ENCODE measurements at regions not wholly inside any gene's neighbourhood (a gene's known extent, or its start where the extent isn't known, plus 50 kb on each side); places are given as distances from the start of the nearest gene placed in this dataset.
A peak's percentile ranks its signal among the peaks of the same experiment; 100 is the strongest.
"Not testable (repeated sequence)": the region's sequence is repeated elsewhere in the genome, so short reads cannot be mapped to it uniquely, and the experiment has no call there.

DNA sequence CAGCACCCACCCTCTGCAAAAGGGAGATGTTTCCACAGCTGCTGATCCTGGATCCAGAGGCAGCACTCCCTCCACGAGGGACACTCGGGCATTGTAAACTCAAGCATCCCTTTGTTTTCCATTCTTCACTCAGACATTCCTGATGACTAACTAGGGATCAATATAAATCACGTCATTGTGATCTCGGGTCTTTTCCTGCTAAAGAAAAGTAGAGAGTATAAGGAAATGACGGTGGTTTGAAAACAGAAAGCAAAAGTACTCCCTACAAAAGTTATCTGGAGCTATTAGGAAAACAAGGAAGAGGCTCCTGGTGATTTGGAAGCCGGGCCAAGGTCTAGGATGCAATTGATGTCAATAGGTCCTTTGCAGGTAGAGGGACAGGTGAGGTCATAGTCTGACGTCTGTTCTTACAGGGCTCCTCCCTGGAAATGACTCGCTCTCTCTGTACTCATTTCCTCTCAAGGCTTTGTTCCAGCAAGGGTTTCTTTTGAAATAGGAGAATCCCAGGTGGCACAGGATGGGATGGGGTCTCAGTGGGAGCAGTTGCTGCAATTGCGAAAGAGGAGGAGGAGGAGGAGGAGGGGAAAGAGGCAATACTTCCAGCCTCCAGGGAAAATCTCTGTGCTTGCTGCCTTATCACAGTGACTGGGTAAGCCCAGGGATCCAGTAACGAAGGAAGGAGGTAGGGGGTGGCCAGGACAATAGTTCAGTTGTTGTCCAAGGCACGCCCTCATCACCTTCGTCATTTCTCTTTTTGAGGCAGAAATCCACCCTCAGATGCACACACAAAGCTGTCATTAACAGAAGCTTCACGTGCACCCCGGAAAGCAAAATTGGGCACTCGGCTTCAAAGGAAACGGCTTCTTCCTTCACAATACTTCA lies 222.8 kb downstream of the LY86 start:
- peak; percentile 73 to 77 for DNase-seq (ENCODE audit: low read depth in 2 of 2)

DNA sequence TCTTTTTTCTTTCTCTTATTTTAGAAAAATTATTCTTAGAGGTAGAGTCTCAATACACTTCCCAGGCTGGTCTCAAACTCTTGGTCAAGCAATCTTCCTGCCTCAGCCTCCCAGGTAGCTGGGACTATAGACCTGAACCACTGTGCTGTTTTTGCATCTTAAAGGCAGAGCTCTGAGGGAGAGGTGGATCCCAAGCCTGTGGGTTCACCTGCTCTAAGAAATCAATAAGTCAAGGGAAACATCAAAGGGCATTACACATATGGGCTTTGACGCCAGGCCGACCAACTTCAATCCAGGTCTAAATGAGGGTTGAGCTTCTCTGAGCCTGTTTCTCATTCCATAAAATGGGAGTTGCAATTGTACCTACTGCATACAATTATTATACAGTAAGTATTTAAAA lies 223.9 kb downstream of the LY86 start:
- no peak for DNase-seq (ENCODE audit: low read depth in 2 of 2)

DNA sequence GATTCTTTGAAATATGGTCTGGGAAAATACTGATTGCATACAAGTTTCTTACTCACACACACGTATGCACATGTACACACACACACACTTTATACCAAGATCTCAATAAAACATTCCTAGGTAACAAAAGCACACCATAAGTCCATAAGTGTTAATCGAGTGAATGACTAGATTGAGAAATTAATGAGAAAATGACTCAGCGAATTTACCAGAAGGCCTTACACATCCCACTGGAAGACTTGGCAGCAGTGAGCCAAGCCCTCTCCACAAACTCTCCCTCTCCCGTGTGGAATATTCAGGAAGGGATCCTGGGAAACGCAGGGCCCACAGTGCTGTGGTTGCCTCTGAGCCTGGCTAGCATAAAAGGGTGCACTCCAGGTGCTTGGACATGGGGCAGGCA lies 227.2 kb downstream of the LY86 start:
- DNase-seq (ENCODE audit: low read depth in 2 of 2): no peak

DNA sequence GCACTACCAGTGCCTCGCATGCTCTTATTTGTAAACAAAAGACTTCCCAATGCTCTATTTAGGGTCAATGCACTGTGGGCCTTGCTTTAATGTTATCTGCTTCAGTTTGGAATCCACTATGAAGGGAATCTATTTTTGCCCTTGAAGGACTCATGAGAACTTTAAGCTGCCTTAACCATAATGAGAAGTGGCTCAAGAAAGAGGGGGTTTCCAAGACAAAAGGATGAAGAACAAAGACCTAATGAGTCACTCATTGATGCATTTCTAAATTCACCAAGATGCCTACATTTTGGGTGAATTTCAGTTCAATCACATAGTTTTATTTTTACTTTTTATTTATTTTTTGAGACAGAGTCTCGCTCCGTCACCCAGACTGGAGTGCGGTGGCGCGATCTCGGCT lies 228.2 kb downstream of the LY86 start:
- DNase-seq (ENCODE audit: low read depth in 2 of 2): no peak

DNA sequence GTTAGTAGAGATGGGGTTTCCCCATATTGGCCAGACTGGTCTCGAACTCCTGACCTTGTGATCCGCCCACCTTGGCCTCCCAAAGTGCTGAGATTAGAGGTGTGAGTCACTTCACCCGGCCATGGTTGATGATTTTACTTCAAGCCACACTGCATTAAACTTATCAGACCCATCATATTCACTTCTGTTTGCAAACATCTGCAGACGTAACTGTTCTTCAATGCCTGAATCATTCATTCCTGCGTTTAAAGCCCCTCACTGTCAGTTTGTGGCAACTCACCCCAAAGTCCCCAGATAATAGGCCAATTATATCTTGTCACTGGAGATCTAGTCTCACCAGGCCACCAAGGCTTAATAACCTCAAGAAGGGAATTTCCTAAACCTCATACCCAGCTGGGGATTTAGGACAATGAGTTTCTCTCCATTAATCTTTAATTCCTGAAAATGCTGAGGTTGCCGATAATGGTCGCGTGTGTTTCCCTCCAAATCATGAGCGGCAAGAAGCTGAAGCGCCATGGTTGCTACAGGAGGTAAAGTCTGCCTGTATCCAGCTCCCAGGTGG lies 229.6 kb downstream of the LY86 start:
- DNase-seq (ENCODE audit: low read depth in 2 of 2): no peak

DNA sequence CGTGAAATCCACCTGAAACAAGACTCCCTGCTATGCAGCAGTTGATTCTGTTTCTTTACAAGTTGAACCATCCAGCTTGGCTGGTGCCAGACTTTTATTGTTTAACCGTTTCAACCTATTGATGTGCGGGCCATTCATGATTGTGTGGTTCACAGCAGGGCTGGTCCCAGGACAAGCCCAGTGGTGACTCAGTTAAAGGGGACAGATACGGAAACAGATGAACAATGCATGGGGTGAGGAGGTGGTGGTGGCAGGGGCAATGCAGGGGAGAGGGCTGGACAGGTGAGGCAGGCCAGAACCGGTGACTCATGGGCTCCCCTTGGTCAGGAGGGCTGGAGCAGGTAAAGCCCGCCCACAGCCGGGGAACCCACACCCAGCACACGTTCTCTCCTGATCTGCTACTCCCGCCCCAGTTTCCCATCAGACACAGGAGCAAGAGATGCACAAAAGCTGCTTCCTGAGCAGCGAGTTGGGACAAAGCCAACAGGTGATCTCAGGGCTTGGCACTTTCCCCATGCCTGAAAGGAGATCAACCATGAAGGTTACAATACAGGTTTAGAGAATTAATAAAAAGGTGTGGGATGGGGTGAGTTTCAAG lies 232.2 kb downstream of the LY86 start:
- peak; percentile 25 to 26 for DNase-seq (ENCODE audit: low read depth in 2 of 2)

DNA sequence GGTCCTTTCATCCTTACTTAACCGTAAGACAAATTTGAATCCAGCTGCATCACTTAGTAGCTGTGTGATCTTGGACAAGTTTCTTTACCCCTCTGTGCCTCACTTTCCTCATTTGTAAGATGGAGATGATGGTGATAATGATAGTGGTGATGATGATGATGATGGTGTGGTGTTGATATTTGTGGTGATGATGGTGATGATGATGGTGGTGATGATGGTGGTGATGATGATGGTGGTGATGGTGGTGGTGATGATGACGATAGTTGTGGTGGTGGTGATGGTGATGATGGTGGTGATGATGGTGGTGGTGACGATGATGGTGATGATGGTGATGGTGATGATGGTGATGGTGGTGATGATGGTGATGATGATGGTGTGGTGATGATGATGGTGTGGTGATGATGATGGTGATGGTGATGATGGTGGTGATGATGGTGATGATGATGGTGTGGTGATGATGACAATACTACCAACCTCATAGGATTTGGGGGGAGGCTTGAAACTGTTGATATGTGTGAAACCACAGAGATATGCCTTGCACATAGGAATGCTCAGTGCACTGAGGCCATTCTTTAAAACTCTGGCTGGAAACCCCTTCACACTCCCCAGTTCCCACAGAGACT lies 233.2 kb downstream of the LY86 start:
- no peak for DNase-seq (ENCODE audit: low read depth in 2 of 2)

DNA sequence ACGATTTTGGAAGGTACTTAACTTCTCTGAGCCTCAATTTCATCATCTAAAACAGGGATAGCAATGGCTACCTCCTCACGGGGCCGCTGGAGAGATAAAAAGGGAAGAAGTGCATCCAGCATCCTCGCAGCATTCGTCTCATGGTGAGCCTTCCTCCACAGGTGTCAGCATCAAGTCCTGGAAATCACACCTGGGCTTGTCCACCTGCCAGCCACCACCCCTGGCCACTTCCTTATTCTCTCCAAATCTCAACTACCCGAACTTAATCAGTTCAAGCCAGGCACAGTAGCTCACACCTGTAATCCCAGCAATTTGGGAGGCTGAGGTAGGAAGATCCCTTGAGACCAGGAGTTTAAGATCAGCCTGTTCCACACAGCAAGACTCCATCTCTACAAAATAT lies 234.5 kb downstream of the LY86 start:
- no peak for DNase-seq (ENCODE audit: low read depth in 2 of 2)

DNA sequence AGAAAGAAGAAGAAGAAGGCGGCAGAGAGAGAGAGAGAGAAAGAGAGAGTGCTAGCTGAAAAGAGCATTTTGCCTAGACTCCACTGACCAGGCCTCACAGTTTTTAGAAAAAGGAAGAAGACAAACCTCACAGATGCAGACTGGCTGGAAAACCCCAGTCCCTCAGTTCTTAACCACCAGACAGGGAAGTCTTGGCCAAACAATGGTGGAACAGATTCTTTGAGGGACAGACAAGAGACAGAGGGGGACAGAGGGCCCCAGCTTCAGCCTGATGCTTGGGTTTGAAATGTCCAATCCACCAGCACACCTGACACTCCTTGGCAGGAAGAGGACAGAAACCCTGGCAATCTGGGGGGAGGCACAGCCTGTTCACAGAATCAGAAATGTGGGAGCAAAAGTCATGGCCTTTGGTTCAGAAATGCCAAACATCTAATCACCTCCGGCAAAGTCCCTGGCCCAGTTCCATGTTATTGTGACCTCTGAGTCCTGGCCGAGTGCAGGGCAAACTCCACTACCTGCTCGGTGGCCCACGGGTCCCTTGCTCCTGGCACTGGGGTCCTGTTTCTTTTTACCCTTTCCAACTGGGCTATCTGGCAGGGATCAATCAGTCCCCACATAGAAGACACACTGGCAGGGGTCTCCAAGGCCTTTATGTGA lies 235.2 kb downstream of the LY86 start:
- DNase-seq (ENCODE audit: low read depth in 2 of 2): no peak

DNA sequence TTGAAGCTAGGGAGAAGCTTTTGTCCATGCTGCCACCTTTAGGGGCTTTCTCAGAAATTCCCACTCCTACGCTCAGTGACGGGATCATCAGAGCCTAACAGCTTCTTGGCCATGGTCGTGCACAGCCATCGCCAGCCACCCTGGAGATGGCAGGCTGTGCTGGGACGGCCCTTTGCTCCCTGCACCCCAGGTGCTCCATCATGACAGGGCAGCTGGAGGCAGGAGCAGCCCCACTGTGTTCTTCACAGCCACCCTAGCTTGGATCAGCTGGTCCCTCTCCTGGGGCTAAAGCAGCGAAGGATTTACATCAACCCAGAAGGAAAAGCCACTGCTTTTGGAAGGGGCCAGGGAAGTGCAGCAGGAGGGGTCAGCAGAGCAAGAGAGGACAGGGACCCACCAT lies 235.9 kb downstream of the LY86 start:
- DNase-seq (ENCODE audit: low read depth in 2 of 2): no peak

DNA sequence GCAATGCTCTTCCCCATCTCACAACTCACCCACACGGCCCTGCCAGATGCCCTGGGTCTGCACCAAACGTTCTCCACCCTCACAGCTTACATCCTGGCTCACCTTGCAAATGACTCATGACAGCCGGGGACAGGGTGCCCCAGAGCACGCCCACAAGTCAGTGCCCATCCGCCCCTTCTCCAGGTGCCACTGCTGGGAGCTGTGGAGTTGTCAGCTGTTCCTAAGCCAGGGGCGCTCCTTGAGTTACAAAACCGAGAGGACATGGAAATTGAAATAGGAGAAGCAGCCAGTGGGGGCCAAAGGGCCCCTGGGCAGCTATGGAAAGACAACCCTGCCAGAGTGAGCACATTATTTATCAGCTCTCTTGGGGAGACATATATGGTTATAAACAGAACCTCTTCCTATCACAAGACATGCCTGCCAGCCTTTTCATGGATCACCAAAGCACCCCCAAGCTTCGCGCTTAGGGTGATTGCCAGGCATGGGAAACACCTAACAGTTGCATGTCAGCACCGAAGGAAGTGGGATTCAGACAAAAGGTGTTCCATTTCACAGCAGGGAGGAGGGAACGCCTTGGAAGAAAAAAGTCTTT lies 236.8 kb downstream of the LY86 start:
- no peak for DNase-seq (ENCODE audit: low read depth in 2 of 2)

DNA sequence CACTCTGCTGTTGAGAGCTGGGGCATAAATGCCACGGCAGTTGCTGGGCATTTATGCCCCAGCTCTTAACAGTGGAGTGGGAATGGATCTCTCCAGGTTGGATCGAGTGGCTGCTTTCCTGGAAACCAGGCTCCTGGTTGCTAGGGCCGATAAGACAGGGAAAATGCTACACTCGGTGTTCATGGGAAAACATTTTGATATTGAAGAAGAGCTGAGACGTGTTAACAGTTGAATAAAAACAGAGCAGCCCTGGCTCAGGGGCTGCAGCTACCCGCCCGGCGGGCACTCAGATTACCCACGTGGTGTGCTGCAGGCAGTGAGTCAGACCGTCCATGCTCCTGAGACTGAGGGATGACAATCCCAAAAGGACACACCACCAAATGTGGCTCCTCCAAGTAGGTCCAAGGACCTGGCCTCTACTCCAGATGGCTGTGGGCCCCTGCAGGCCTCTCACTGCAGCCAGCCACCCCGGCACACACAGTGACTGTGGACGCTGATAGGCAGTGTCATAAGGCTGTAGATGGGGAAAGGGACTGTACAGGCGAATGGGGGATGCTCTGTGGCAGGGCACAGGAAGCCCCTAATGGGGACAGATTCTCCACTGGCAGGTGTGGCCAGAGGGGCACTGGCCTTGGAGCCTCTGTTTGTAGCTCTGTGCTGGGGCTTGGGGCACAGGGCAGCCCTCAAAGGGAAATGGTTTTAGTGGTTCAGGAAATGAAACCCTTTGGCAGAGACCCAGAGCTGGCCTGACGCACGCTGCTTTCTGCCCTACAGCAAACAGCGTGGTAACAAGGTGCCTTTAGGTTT lies 237.8 kb downstream of the LY86 start:
- peak; percentile 75 to 85 for DNase-seq (ENCODE audit: low read depth in 2 of 2)

DNA sequence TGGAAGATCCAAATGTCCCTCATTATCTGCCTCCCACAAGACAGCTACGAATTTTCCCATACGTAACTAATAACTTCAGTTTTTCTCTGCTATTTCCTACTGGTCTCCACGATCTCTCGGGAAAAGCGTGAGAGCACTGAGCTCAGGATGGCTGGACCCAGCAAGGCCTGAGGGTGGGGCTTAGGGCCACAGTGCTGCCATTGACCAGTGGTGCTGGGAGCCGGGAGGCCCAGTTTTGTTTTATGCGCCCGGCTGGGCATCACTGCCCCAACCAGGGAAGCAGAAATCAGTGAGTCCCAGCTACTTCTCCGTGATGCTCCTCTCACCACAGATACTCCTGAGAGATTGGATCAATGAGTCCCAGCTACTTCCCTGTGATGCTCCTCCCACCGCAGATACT lies 238.4 kb downstream of the LY86 start:
- no peak for DNase-seq (ENCODE audit: low read depth in 2 of 2)

DNA sequence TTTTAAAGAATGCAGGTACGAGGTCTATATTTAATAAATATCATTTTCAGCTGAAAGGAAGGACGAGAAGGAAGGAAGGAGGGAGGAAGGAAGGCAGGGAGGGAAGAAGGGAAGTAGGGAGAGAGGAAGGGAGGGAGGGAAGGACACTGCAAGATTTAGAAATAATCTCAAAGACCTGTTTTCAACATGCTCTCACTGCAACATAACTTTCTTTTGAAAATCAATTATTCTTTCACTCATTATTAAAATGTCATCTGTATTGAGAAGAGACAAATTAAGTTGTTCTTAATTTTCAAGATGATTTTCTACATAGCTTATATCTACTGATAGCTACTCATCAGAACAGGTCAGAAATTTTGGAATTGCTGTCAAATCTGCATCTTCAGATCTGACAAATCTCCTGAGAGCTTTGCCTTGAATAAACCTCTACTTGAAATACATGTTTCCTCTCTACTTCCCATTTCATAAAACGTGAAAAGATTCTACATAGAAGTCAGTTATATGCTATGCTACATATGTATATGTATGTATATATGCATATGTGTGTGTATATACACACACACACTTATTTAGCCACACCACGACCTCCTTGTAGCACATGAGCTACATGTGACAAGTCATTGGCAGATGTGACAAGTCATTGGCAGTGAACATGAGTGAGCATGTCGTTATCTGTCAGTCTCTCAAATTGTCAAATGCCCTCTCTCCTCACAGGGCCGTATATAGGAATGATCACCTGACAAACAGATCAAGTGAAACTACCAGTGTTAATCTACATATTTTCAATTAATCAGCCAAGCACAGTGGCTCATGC lies 241.6 kb downstream of the LY86 start:
- DNase-seq (ENCODE audit: low read depth in 2 of 2): no peak

DNA sequence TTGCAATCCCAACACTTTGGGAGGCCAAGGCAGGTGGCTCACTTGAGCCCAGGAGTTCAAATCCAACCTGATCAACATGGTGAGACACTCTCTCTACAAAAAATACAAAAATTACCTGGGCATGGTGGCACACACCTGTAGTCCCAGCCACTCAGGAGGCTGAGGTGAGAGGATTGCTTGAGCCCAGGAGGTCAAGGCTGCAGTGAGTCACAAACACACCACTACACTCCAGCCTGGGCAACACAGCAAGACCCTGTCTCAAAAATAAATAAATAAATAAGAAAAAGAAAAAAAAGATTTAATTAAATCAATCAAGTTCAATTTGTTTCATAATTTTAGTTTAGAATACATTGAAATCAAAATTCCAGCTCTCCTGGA lies 242.2 kb downstream of the LY86 start:
- not testable (repeated sequence) for DNase-seq (ENCODE audit: low read depth in 2 of 2)

DNA sequence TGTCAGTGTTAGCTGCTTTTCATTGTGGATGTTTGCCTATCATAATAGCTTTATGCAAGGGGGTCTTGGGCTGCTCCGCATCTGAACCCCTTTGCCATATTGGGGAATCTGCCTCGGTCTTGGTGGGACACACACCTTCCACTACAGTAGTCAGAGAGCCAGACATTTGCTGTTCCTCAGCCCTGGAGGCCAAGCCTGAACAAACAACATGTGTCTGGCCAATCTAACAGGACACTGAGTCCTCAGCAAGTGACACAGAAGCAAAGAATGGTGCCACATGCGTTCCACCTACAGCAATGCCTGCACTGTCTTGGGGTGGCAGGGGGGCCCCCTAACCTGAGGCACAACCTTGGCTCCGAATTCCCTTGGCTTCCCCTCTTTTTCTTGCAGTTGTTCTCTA lies 243.9 kb downstream of the LY86 start:
- DNase-seq (ENCODE audit: low read depth in 2 of 2): no peak

DNA sequence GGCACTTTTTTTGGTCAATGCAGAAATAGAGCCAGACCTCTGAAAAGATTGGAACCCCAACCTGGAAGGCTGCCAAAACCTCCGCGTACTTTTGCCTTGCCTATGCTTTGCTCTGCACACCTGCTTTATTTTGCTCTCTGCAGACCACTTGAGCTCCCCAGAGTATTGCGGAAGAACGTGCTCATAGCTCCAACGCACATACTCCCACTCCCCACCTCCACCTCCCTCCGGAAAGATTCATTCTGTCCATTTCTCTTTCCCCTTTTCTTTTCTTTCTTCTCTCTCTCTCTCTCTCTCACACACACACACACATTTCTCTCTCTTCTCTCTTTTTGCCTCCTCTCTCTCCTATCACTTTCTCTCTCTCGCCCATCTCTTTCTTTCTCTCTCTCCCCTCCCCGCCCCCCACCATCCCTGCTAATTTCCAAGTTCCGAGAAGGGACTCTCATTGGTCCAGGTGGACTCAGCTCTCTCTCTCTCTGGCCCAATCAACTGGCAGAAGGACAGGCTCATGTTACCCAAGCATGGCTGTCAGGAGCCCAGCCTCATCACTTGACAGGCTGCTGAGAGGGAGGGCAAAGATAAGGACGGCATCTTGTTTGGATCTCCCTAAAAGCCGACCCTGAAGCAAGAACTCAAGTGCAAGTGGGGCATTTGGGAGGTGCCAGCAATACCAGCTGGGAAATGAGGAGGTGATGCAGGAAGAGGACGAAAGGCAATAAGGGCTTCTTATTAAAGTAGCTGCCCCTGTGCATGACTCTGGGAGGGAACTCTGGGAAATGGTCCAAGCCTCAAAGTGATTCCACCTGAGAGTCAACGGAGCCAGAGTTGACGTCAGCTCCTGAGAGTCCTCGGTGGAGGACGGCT lies 246.1 kb downstream of the LY86 start:
- no peak for DNase-seq (ENCODE audit: low read depth in 2 of 2)

DNA sequence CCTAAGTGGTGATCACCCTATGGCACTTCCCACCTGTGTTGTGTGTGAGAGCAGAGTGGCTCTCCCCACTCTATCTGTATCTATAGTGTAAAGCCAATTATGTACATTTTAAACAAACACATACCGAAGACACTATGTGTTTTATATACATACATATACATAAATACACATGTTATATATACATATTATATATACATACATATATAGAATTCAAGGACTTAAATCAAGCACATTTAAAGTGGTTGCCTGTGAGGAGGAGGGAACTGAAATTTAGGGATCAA lies 246.6 kb downstream of the LY86 start:
- no peak for DNase-seq (ENCODE audit: low read depth in 2 of 2)

Measured in dermis microvascular lymphatic vessel endothelial cell (primary cell).